ENCODE measurements at regions not wholly inside any gene's neighbourhood (a gene's known extent, or its start where the extent isn't known, plus 50 kb on each side); places are given as distances from the start of the nearest gene placed in this dataset.

DNA sequence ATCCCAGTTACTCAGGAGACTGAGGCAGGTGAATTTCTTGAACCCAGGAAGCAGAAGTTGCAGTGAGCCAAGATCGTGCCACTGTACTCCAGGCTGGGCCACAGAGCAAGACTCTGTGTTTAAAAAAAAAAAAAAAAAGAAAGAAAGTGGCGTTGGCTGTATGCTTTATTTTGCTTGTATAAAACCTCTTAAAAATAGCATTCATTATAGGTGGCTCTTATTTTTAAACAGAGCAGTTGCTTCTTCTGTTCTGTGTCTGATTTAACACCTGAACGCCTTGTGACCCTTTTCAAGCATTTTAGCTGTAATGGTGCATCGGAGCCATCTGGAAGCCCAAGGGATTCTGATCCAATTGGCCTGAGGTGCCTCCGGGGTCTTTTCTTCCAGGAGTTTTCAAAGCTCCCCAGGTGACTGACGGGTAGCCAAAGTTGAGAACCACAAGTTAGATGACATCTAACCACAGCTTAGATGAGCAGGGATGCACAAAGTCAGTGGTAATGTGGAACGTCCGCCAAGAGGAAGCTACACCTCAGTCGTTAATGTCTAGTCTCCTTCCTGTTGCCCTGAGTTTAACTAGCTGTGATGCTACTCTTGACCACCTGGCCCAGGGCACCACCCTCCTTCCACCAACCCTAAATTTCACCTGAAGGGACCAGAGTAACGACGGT is 274.6 kb upstream of the KLF6 start:
- TF ChIP-seq CTCF (IDR thresholded peaks at IDR 0.05; ENCODE audit: insufficient read depth, low read length), result no peak

DNA sequence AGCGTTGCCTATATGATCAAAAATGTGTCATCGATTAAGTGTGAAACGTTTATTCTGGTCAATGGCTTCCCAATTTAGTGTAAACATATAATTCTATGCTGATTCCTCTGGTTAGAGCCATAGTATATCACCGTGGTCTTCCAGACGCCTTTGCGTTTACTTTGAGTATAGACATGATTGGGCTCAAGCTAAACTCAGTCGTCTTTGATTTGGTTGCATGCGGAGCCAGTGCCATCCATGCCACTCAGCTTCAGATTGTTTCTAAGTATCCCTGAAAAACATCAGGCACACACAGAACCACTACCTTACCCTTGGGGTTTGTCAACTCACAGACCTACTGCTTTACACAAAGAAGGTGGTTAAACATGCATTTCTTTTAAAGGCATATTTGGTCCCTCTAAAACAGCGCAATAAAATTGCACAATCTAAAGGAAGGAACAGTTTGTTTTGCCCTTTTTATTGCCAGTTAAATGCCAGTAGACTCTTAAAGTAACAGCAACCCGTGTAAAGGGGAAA is 273.6 kb upstream of the KLF6 start:
- TF ChIP-seq CTCF (IDR thresholded peaks at IDR 0.05; ENCODE audit: insufficient read depth, low read length), result no peak
- no peak overlapping the region for H3K4me3 ChIP-seq (ENCODE audit: low read depth, low read length)
- DNase-seq (ENCODE audit: low read depth), result no peak

More for the DNA sequence above, 274.6 kb upstream of the KLF6 start:
- no peak overlapping the region for H3K4me3 ChIP-seq (ENCODE audit: low read depth, low read length)
- DNase-seq (ENCODE audit: low read depth), result no peak

- no peak overlapping the region for H3K4me3 ChIP-seq (ENCODE audit: low read depth, low read length)
- no peak for DNase-seq (ENCODE audit: low read depth)
- TF ChIP-seq CTCF (IDR thresholded peaks at IDR 0.05; ENCODE audit: insufficient read depth, low read length), result no peak
Measured at GRCh38 chr10:4057725-4058513, 272.9 kb upstream of the KLF6 start.

GRCh38 chr10:4057021-4057420 is 272.0 kb upstream of the KLF6 start:
- no peak overlapping the region for H3K4me3 ChIP-seq (ENCODE audit: low read depth, low read length)
- no peak for DNase-seq (ENCODE audit: low read depth)
- TF ChIP-seq CTCF (IDR thresholded peaks at IDR 0.05; ENCODE audit: insufficient read depth, low read length), result no peak

GRCh38 chr10:4054656-4055435 is 269.8 kb upstream of the KLF6 start:
- TF ChIP-seq CTCF (IDR thresholded peaks at IDR 0.05; ENCODE audit: insufficient read depth, low read length), result no peak
- no peak for DNase-seq (ENCODE audit: low read depth)
- no peak overlapping the region for H3K4me3 ChIP-seq (ENCODE audit: low read depth, low read length)

DNA sequence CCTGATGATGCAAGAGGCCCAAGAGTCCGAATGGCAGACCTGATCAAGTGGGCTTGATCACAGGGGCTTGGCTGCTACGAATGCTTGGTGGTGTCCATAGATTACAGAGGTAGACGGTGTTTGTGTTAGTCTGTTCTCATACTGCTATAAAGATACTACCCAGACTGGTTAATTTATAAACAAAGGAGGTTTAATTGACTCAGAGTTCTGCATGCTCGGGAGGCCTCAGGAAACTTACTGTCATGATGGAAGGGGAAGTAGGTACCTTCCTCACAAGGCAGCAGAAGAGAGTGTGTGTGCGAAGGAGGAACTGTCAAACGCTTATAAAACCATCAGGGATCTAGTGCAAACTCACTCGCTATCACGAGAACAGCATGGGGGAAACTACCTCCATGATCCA is 268.9 kb upstream of the KLF6 start:
- DNase-seq (ENCODE audit: low read depth), result no peak
- TF ChIP-seq CTCF (IDR thresholded peaks at IDR 0.05; ENCODE audit: insufficient read depth, low read length), result no peak
- no peak overlapping the region for H3K4me3 ChIP-seq (ENCODE audit: low read depth, low read length)

All from fibroblast of the aortic adventitia (primary cell).